ENCODE measurements at regions not wholly inside any gene's neighbourhood (a gene's known extent, or its start where the extent isn't known, plus 50 kb on each side); places are given as distances from the start of the nearest gene placed in this dataset.

GRCh38 chr4:27186710-27187109 lies 326.1 kb downstream of the STIM2 start:
- Mint-ChIP-seq H3K9me3 (no peaks in the 10 kb centered on the region), H3K4me1 (no peaks in the 10 kb centered on the region), H3K27ac (no peak overlapping the region), H3K4me3 (no peak overlapping the region), H3K27me3 (peaks cover 11% of the 10 kb centered on the region), H3K36me3 (no peaks in the 10 kb centered on the region)
- no peak for DNase-seq

GRCh38 chr4:27187786-27188185 lies 327.1 kb downstream of the STIM2 start:
- H3K27me3 Mint-ChIP-seq: peaks cover 11% of the 10 kb centered on the region
- no peak for DNase-seq
- no peak overlapping the region for H3K27ac Mint-ChIP-seq

GRCh38 chr4:27189683-27190082 lies 329.0 kb downstream of the STIM2 start:
- Mint-ChIP-seq H3K27me3 (peaks cover 11% of the 10 kb centered on the region), H3K36me3 (no peaks in the 10 kb centered on the region), H3K4me3 (no peak overlapping the region), H3K9me3 (no peaks in the 10 kb centered on the region), H3K27ac (no peak overlapping the region), H3K4me1 (no peaks in the 10 kb centered on the region)
- DNase-seq: no peak

More at GRCh38 chr4:27187786-27188185, 327.1 kb downstream of the STIM2 start:
- Mint-ChIP-seq H3K4me1 (no peaks in the 10 kb centered on the region), H3K9me3 (no peaks in the 10 kb centered on the region), H3K36me3 (no peaks in the 10 kb centered on the region), H3K4me3 (no peak overlapping the region)

- H3K27me3 Mint-ChIP-seq: peaks cover 11% of the 10 kb centered on the region
- DNase-seq: no peak
- H3K4me1 Mint-ChIP-seq: no peaks in the 10 kb centered on the region
- H3K9me3 Mint-ChIP-seq: no peaks in the 10 kb centered on the region
- no peak overlapping the region for H3K4me3 Mint-ChIP-seq
- H3K27ac Mint-ChIP-seq: no peak overlapping the region
- H3K36me3 Mint-ChIP-seq: no peaks in the 10 kb centered on the region
These were observed 331.0 kb downstream of the STIM2 start for GRCh38 chr4:27191592-27191991.

- DNase-seq: no peak
- Mint-ChIP-seq H3K4me1 (no peaks in the 10 kb centered on the region), H3K27ac (no peak overlapping the region), H3K9me3 (no peaks in the 10 kb centered on the region), H3K27me3 (peaks cover 7% of the 10 kb centered on the region), H3K36me3 (no peaks in the 10 kb centered on the region), H3K4me3 (no peak overlapping the region)
These were observed 334.0 kb downstream of the STIM2 start for GRCh38 chr4:27194599-27195176.

GRCh38 chr4:27198246-27198645 lies 337.6 kb downstream of the STIM2 start:
- Mint-ChIP-seq H3K4me1 (no peaks in the 10 kb centered on the region), H3K9me3 (no peaks in the 10 kb centered on the region), H3K27ac (no peak overlapping the region), H3K27me3 (no peaks in the 10 kb centered on the region), H3K4me3 (no peak overlapping the region), H3K36me3 (no peaks in the 10 kb centered on the region)
- DNase-seq: no peak

- H3K4me1 Mint-ChIP-seq: no peaks in the 10 kb centered on the region
- no peak overlapping the region for H3K4me3 Mint-ChIP-seq
- H3K27me3 Mint-ChIP-seq: no peaks in the 10 kb centered on the region
These were observed 338.3 kb downstream of the STIM2 start for GRCh38 chr4:27198971-27199370.

GRCh38 chr4:27206009-27206408 lies 345.4 kb downstream of the STIM2 start:
- no peaks in the 10 kb centered on the region for H3K27me3 Mint-ChIP-seq
- H3K27ac Mint-ChIP-seq: no peak overlapping the region
- H3K9me3 Mint-ChIP-seq: no peaks in the 10 kb centered on the region
- no peaks in the 10 kb centered on the region for H3K4me1 Mint-ChIP-seq
- H3K4me3 Mint-ChIP-seq: no peak overlapping the region
- no peaks in the 10 kb centered on the region for H3K36me3 Mint-ChIP-seq
- no peak for DNase-seq

More at GRCh38 chr4:27198971-27199370, 338.3 kb downstream of the STIM2 start:
- Mint-ChIP-seq H3K36me3 (no peaks in the 10 kb centered on the region), H3K27ac (no peak overlapping the region), H3K9me3 (no peaks in the 10 kb centered on the region)
- no peak for DNase-seq

- no peak for DNase-seq
- H3K9me3 Mint-ChIP-seq: no peaks in the 10 kb centered on the region
- no peaks in the 10 kb centered on the region for H3K27me3 Mint-ChIP-seq
- no peak overlapping the region for H3K27ac Mint-ChIP-seq
- H3K4me1 Mint-ChIP-seq: no peaks in the 10 kb centered on the region
- no peak overlapping the region for H3K4me3 Mint-ChIP-seq
- H3K36me3 Mint-ChIP-seq: no peaks in the 10 kb centered on the region
These were observed 350.3 kb downstream of the STIM2 start for GRCh38 chr4:27210956-27211355.

GRCh38 chr4:27214010-27214409 lies 353.4 kb downstream of the STIM2 start:
- Mint-ChIP-seq H3K27me3 (no peaks in the 10 kb centered on the region), H3K27ac (no peak overlapping the region), H3K4me1 (no peaks in the 10 kb centered on the region), H3K36me3 (no peaks in the 10 kb centered on the region), H3K4me3 (no peak overlapping the region), H3K9me3 (no peaks in the 10 kb centered on the region)
- DNase-seq: no peak

- H3K27ac Mint-ChIP-seq: no peak overlapping the region
- DNase-seq: no peak
- H3K9me3 Mint-ChIP-seq: no peaks in the 10 kb centered on the region
- H3K27me3 Mint-ChIP-seq: peaks cover under 1% of the 10 kb centered on the region
- H3K4me1 Mint-ChIP-seq: no peaks in the 10 kb centered on the region
- H3K4me3 Mint-ChIP-seq: no peak overlapping the region
- no peaks in the 10 kb centered on the region for H3K36me3 Mint-ChIP-seq
These were observed 354.7 kb downstream of the STIM2 start for GRCh38 chr4:27215220-27215826.

GRCh38 chr4:27217261-27217769 lies 356.7 kb downstream of the STIM2 start:
- Mint-ChIP-seq H3K4me1 (no peaks in the 10 kb centered on the region), H3K27me3 (peaks cover 3% of the 10 kb centered on the region), H3K4me3 (no peak overlapping the region), H3K27ac (no peak overlapping the region), H3K36me3 (no peaks in the 10 kb centered on the region), H3K9me3 (peaks cover 1% of the 10 kb centered on the region)
- DNase-seq: no peak

- H3K9me3 Mint-ChIP-seq: peaks cover 1% of the 10 kb centered on the region
- no peaks in the 10 kb centered on the region for H3K36me3 Mint-ChIP-seq
- no peak overlapping the region for H3K27ac Mint-ChIP-seq
- H3K4me3 Mint-ChIP-seq: no peak overlapping the region
- H3K4me1 Mint-ChIP-seq: no peaks in the 10 kb centered on the region
- peaks cover 4% of the 10 kb centered on the region for H3K27me3 Mint-ChIP-seq
- no peak for DNase-seq
These were observed 357.4 kb downstream of the STIM2 start for GRCh38 chr4:27218013-27218412.

GRCh38 chr4:27223326-27223725 lies 362.7 kb downstream of the STIM2 start:
- Mint-ChIP-seq H3K9me3 (peaks cover 1% of the 10 kb centered on the region), H3K27me3 (peaks cover 9% of the 10 kb centered on the region), H3K4me1 (no peaks in the 10 kb centered on the region), H3K27ac (no peak overlapping the region), H3K4me3 (no peak overlapping the region), H3K36me3 (no peaks in the 10 kb centered on the region)
- DNase-seq: no peak

- H3K4me3 Mint-ChIP-seq: no peak overlapping the region
- H3K36me3 Mint-ChIP-seq: no peaks in the 10 kb centered on the region
- DNase-seq: no peak
- H3K9me3 Mint-ChIP-seq: peaks cover 4% of the 10 kb centered on the region
- H3K27ac Mint-ChIP-seq: no peak overlapping the region
- no peaks in the 10 kb centered on the region for H3K4me1 Mint-ChIP-seq
- no peaks in the 10 kb centered on the region for H3K27me3 Mint-ChIP-seq
These were observed 372.9 kb downstream of the STIM2 start for GRCh38 chr4:27233531-27233930.

- H3K4me3 Mint-ChIP-seq: no peak overlapping the region
- no peaks in the 10 kb centered on the region for H3K36me3 Mint-ChIP-seq
- H3K9me3 Mint-ChIP-seq: peaks cover 3% of the 10 kb centered on the region
- DNase-seq: no peak
- no peak overlapping the region for H3K27ac Mint-ChIP-seq
- H3K27me3 Mint-ChIP-seq: no peaks in the 10 kb centered on the region
- H3K4me1 Mint-ChIP-seq: no peaks in the 10 kb centered on the region
These were observed 373.8 kb downstream of the STIM2 start for GRCh38 chr4:27234306-27234899.
